Retinal pigment epithelial cell (primary cell): ENCODE measurements at regions not wholly inside any gene's neighbourhood (a gene's known extent, or its start where the extent isn't known, plus 50 kb on each side); places are given as distances from the start of the nearest gene placed in this dataset.

Experiments used
- DNase-seq: peaks from one replicate; pipeline ENCODE4 v3.0.0-alpha.2; 2010; ENCODE audit warnings: low read depth
- H3K4me3 ChIP-seq: 2 replicates; pipeline ENCODE4 v1.5.1; 2011; ENCODE audit warnings: mild to moderate bottlenecking, low read length, control low read depth, moderate library complexity
- TF ChIP-seq, protein P1 (sequence below): conservative IDR thresholded peaks from 2 replicates; pipeline ENCODE4 v1.5.1; 2011; ENCODE audit warnings: low read depth, low read length, control low read depth, inconsistent platforms

DNA sequence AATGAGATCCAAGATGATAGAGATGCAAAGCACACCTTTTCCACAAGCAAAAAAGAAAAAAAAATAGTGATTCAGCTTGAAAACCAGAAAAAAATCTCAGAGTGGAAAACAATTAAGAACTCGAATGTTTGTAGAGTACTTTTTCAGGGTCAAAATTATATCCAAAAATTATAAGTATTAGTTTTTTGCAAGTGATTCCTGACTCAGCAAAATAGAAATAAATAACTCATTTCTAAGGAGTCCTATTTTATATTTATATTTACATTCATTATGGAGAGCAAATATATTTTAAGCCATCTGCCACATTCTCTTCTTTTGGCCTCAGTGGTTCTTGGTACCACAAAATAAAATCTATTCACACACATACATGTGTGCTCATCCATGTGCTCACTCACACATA lies 1011.8 kb upstream of the ARRDC3 start:
- TF ChIP-seq, protein P1, sequence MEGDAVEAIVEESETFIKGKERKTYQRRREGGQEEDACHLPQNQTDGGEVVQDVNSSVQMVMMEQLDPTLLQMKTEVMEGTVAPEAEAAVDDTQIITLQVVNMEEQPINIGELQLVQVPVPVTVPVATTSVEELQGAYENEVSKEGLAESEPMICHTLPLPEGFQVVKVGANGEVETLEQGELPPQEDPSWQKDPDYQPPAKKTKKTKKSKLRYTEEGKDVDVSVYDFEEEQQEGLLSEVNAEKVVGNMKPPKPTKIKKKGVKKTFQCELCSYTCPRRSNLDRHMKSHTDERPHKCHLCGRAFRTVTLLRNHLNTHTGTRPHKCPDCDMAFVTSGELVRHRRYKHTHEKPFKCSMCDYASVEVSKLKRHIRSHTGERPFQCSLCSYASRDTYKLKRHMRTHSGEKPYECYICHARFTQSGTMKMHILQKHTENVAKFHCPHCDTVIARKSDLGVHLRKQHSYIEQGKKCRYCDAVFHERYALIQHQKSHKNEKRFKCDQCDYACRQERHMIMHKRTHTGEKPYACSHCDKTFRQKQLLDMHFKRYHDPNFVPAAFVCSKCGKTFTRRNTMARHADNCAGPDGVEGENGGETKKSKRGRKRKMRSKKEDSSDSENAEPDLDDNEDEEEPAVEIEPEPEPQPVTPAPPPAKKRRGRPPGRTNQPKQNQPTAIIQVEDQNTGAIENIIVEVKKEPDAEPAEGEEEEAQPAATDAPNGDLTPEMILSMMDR: no peak
- DNase-seq: no peak
- H3K4me3 ChIP-seq: no peak overlapping the region

DNA sequence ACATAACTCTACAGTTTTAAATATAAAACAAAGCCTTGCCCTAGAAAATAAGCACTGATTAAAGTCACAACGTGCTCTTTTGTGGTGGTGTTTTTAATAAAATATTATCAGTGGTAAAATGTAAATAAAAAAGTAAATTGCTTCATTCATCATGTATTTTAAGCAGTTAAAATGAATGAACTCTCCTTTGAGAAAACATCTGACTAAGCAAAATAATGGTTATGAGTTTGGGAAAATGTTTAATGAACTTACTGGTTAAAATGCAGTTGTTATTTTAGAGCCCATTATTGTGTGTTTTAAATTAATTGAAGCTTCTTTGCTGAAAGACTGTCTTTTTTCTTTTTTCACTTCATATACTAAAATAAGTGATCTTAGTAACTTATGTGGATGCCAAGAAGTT lies 1007.5 kb upstream of the ARRDC3 start:
- no peak overlapping the region for H3K4me3 ChIP-seq
- TF ChIP-seq, protein P1: no peak
- no peak for DNase-seq

DNA sequence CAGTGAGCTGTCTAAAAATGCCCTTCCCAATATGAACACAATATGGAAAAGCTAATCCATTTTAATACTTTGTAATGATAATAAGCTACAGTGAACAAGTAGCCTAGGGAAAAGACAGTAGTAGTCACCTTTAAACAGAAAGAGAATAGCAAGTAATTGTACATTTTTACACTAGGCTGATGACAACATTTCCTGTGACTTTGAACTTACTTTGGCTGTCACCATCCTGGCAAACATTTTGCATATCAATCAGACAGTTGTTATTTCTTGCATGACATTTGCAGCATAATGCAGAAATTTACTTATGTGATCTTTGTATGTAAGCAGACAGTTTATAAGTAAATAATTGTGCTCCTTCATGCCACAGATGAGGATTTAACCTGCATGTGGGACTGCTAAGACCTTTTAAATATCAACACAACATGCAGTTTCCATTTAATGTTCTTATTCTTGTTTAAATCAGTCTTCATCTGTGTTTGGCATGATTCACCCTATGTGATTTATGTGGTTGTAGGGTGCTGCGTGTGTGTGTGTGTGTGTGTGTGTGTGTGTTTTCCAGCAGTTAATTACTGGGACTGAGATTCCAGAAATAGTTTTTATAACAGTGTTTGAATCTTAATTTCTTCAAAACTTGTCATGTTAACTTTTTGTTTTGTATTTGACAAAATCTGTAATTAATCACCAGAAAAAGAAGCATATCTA lies 997.1 kb upstream of the ARRDC3 start:
- no peak for DNase-seq
- no peak overlapping the region for H3K4me3 ChIP-seq
- TF ChIP-seq, protein P1: no peak

DNA sequence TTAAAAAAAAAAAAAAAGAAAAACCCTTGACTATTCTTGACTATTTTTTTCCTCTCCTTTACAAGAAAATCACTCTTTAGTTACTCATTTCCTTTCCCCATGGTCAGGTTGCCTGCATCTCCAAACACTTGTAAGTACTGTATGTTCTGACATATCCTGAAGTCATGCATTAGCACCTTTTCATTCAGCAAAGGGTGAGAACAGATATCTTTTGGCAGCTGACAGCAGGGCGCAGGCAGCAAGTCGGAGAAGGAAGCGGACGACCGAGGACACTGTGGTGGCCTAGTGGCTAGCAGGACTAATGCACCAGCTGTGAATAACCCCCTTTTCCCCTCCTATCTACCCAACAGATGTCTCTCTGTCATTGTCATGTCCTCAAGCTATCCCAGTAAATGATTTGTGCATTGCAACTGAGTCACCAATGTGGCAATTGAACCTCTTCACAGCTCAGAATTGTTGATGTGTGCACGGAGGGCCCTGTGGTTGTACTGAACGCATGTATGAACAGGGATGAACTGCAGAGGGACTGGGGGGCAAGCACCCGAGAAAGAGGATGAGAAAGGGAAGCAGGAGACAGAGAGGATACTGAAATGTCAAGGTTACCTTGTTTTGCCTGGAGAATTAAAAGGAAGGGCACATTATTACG lies 996.0 kb upstream of the ARRDC3 start:
- TF ChIP-seq, protein P1: no peak
- DNase-seq: no peak

DNA sequence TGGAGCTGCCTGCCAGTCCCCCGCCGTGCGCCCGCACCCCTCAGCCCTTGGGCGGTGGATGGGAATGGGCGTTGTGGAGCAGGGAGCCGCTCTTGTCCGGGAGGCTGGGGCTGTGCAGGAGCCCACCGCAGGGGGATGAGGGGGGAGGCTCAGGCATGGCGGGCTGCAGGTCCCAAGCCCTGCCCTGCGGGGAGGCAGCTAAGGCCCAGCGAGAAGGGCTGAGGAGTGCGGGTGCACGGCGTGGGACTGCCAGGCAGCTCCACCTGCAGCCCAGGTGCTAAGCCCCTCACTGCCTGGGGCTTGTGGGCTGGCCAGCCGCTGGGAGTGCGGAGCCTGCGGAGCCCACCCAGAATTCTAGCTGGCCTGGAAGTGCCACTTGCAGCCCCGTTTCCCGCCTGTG lies 991.7 kb upstream of the ARRDC3 start:
- TF ChIP-seq, protein P1: no peak
- H3K4me3 ChIP-seq: no peak overlapping the region
- no peak for DNase-seq

More for the DNA sequence above, 996.0 kb upstream of the ARRDC3 start:
- H3K4me3 ChIP-seq: no peak overlapping the region

DNA sequence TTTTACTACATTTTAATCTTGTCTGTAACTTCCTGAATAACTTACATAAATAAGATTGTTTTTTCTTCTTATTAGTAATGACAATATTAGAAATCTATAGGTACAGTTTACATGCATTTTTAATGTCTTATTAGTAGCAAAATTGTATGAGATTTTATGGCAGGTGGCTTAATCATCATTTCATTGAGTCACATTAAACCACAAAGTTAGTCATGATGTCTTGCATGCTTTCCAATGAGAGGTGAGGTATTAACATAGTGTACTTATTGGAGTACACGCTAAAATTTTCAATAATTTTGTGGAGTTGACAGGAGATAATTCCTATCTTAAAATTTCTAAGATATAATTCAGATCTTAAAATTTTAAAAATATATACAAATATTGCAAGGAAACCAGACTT lies 989.6 kb upstream of the ARRDC3 start:
- H3K4me3 ChIP-seq: no peak overlapping the region
- DNase-seq: no peak
- TF ChIP-seq, protein P1: no peak

DNA sequence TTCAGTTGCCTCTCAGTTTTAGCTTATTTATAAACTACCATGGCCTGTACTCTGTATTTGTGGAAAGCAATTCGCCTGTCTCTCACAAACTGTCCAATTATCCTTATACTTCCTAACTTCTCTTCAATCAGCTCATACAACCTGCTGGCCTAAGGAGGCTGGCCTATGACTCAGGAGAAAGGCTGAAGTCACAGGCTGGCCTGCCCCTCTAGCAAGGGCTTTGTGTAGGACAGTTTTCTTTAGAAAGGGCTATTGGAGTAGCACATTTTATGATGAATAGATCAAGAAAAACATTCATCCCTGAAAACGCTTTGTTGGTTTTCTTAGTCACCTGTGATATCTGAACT lies 988.7 kb upstream of the ARRDC3 start:
- no peak overlapping the region for H3K4me3 ChIP-seq
- TF ChIP-seq, protein P1: no peak
- no peak for DNase-seq
